GM10248 (cell line): ENCODE measurements at regions not wholly inside any gene's neighbourhood (a gene's known extent, or its start where the extent isn't known, plus 50 kb on each side); places are given as distances from the start of the nearest gene placed in this dataset.

Experiments used
- CTCF ChIA-PET: fragments of 300-600 bp; sonication (Branson Sonifier 250); formaldehyde crosslinking; extraction: SDS; loops from one replicate; lab custom pipeline; 2021; ENCODE audit warnings: antibody characterized with exemption; lab: Yijun Ruan, JAX
- POLR2A ChIA-PET: fragments of 350-650 bp; sonication (Branson Sonifier 250); formaldehyde crosslinking; extraction: SDS; loops from one replicate; lab custom pipeline; 2020; ENCODE audit warnings: antibody characterized with exemption; lab: Yijun Ruan, JAX
- DNase-seq: peaks from one replicate; pipeline ENCODE4 v3.0.0; 2012; ENCODE audit errors: extremely low spot score
- TF ChIP-seq, protein P1 (sequence below): IDR thresholded peaks from 2 replicates; pipeline ENCODE4 v1.5.1; 2012; ENCODE audit warnings: mild to moderate bottlenecking, low read depth; ENCODE audit errors: extremely low read depth, missing control alignments, control extremely low read depth

DNA sequence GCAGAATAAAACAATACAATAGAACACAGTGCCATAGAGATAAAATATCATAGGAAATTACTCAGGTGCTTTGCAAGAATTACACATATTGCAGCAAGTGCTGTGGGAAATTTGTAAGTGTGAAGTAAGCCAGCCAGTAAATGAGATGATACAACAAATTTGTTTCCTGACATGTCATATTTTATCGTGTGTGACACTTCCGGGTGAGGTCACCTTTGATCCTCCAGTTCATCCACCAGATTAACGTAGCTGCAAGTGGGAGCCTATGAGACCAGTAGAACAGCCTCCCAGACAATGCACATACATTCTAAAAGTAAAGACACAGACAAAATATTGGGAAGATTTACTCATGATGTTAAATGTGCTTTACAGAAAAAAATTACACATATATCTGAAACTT, 72.2 kb downstream of the PRDM9 start:
- ChIA-PET CTCF (no interaction called here), POLR2A (no interaction called here)
- TF ChIP-seq, protein P1, sequence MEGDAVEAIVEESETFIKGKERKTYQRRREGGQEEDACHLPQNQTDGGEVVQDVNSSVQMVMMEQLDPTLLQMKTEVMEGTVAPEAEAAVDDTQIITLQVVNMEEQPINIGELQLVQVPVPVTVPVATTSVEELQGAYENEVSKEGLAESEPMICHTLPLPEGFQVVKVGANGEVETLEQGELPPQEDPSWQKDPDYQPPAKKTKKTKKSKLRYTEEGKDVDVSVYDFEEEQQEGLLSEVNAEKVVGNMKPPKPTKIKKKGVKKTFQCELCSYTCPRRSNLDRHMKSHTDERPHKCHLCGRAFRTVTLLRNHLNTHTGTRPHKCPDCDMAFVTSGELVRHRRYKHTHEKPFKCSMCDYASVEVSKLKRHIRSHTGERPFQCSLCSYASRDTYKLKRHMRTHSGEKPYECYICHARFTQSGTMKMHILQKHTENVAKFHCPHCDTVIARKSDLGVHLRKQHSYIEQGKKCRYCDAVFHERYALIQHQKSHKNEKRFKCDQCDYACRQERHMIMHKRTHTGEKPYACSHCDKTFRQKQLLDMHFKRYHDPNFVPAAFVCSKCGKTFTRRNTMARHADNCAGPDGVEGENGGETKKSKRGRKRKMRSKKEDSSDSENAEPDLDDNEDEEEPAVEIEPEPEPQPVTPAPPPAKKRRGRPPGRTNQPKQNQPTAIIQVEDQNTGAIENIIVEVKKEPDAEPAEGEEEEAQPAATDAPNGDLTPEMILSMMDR = no peak
- no peak for DNase-seq

DNA sequence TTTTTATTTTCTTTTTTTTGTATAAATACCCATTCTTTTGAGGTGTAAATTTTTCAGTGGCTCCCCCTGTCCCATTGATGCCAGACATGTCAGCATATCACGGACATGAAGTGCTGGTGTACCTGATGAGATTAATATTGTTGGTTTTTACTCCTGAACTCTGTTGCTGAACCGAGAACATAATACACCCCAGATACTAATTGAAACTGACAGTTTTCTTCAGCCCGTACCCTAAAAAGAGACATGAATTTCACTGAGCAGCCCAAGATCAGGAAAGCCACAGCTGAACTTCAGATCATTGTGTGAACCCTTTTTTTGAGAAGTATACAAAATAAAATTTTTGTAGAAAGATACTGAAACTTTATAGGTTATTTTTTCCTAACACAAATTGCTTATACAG, 75.7 kb downstream of the PRDM9 start:
- CTCF ChIA-PET = no interaction called here
- DNase-seq = no peak
- TF ChIP-seq, protein P1 = no peak
- POLR2A ChIA-PET = no interaction called here

GRCh38 chr5:23588841-23589326, 81.5 kb downstream of the PRDM9 start:
- DNase-seq = no peak
- ChIA-PET POLR2A (no interaction called here), CTCF (no interaction called here)
- TF ChIP-seq, protein P1 = no peak

GRCh38 chr5:23591250-23591649, 83.8 kb downstream of the PRDM9 start:
- CTCF ChIA-PET = no interaction called here
- TF ChIP-seq, protein P1 = no peak

GRCh38 chr5:23606927-23607326, 99.5 kb downstream of the PRDM9 start:
- DNase-seq = no peak
- ChIA-PET POLR2A (no interaction called here), CTCF (no interaction called here)
- TF ChIP-seq, protein P1 = no peak

More at GRCh38 chr5:23591250-23591649, 83.8 kb downstream of the PRDM9 start:
- POLR2A ChIA-PET = no interaction called here
- DNase-seq = no peak

DNA sequence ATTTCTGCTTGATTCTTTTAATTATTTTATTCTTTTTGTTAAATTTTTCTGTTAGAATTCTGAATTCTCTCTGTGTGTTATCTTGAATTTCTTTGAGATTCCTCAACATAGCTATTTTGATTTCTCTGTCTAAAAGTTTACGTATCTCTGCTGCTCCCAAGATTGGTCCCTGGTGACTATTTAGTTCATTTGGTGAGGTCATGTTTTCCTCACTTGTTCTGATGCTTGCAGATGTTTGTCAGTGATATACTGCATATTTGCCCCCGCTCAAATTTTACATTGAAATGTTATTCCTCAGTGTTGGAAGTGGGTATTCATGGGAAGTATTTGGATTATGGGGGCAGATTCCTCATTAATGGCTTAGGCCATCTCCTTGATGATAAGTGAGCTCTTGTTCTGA, 105.3 kb downstream of the PRDM9 start:
- TF ChIP-seq, protein P1 = no peak
- ChIA-PET POLR2A (no interaction called here), CTCF (interaction anchor here (1.3 kb wide), 1 partner anchor 10 kb away, joined by 3 read pairs; no protein-coding TSS in a partner anchor)
- DNase-seq = no peak
